ENCODE measurements at regions not wholly inside any gene's neighbourhood (a gene's known extent, or its start where the extent isn't known, plus 50 kb on each side); places are given as distances from the start of the nearest gene placed in this dataset.

GRCh38 chr6:145367149-145367548 is 368.2 kb downstream of the EPM2A start:
- no peak for DNase-seq

GRCh38 chr6:145368075-145368474 is 367.2 kb downstream of the EPM2A start:
- no peak for DNase-seq

GRCh38 chr6:145370559-145370958 is 364.8 kb downstream of the EPM2A start:
- DNase-seq: no peak

GRCh38 chr6:145372671-145373151 is 362.6 kb downstream of the EPM2A start:
- DNase-seq: no peak

GRCh38 chr6:145373826-145374225 is 361.5 kb downstream of the EPM2A start:
- no peak for DNase-seq

- no peak for DNase-seq
Measured at GRCh38 chr6:145374570-145374969, 360.8 kb downstream of the EPM2A start.

- DNase-seq: no peak
Measured at GRCh38 chr6:145375502-145375901, 359.8 kb downstream of the EPM2A start.

- DNase-seq: no peak
Measured at GRCh38 chr6:145380186-145380585, 355.1 kb downstream of the EPM2A start.

GRCh38 chr6:145381941-145382340 is 353.4 kb downstream of the EPM2A start:
- DNase-seq: no peak

GRCh38 chr6:145383428-145383827 is 351.9 kb downstream of the EPM2A start:
- DNase-seq: no peak

- DNase-seq: no peak
Measured at GRCh38 chr6:145384503-145384902, 350.8 kb downstream of the EPM2A start.

- no peak for DNase-seq
Measured at GRCh38 chr6:145396499-145396898, 338.8 kb downstream of the EPM2A start.

GRCh38 chr6:145400508-145400907 is 334.8 kb downstream of the EPM2A start:
- no peak for DNase-seq

GRCh38 chr6:145405006-145405551 is 330.2 kb downstream of the EPM2A start:
- no peak for DNase-seq

GRCh38 chr6:145406783-145407182 is 328.5 kb downstream of the EPM2A start:
- no peak for DNase-seq

- DNase-seq: no peak
Measured at GRCh38 chr6:145415616-145416015, 319.7 kb downstream of the EPM2A start.

GRCh38 chr6:145420599-145420998 is 314.7 kb downstream of the EPM2A start:
- DNase-seq: no peak

- DNase-seq: no peak
Measured at GRCh38 chr6:145423936-145424335, 311.4 kb downstream of the EPM2A start.

- DNase-seq: no peak
Measured at GRCh38 chr6:145427232-145427631, 308.1 kb downstream of the EPM2A start.

GRCh38 chr6:145428706-145429105 is 306.6 kb downstream of the EPM2A start:
- DNase-seq: no peak

- no peak for DNase-seq
Measured at GRCh38 chr6:145442110-145442509, 293.2 kb downstream of the EPM2A start.

GRCh38 chr6:145445674-145446073 is 289.6 kb downstream of the EPM2A start:
- no peak for DNase-seq

GRCh38 chr6:145451029-145451428 is 284.3 kb downstream of the EPM2A start:
- no peak for DNase-seq

- no peak for DNase-seq
Measured at GRCh38 chr6:145453376-145453775, 281.9 kb downstream of the EPM2A start.

GRCh38 chr6:145454006-145454405 is 281.3 kb downstream of the EPM2A start:
- DNase-seq: no peak

Measured in activated gamma-delta T cell (primary cell).